ENCODE measurements at regions not wholly inside any gene's neighbourhood (a gene's known extent, or its start where the extent isn't known, plus 50 kb on each side); places are given as distances from the start of the nearest gene placed in this dataset.

GRCh38 chr21:15483138-15483780 is 246.5 kb upstream of the USP25 start:
- TF ChIP-seq SMC3 (conservative IDR thresholded peaks at IDR 0.05; ENCODE audit: insufficient read depth, low read depth, low read length) (peak; percentile 94), CBX3 (IDR thresholded peaks at IDR 0.05; ENCODE audit: borderline replicate concordance in 1 of 2, low read length in 2 of 2) (no peak), GTF2F1 (IDR thresholded peaks at IDR 0.05; ENCODE audit: low read depth, low read length) (no peak), TAF1 (IDR thresholded peaks at IDR 0.05; ENCODE audit: control insufficient read depth, extremely low read depth, insufficient read depth, low read length, severe bottlenecking) (no peak), UBTF (IDR thresholded peaks at IDR 0.05; ENCODE audit: borderline replicate concordance in 1 of 2, low read depth in 2 of 2, low read length in 2 of 2) (no peak), CTCF (IDR thresholded peaks at IDR 0.05 in 2 of 3, conservative IDR thresholded peaks at IDR 0.05 in 1 of 3; ENCODE audit: insufficient read depth in 2 of 3, low read depth in 1 of 3, low read length in 3 of 3) (peak; percentile 86 to 90 (median 88))
